GM12892 (cell line): ENCODE measurements at regions not wholly inside any gene's neighbourhood (a gene's known extent, or its start where the extent isn't known, plus 50 kb on each side); places are given as distances from the start of the nearest gene placed in this dataset.

ENCODE experiments used
- POLR2A ChIP-seq: IDR thresholded peaks from 2 replicates; pipeline ENCODE4 v1.6.1; 2011; ENCODE audit warnings: low read depth, low read length, control low read depth
- POLR2AphosphoS5 ChIP-seq: IDR thresholded peaks from 2 replicates; pipeline ENCODE4 v1.6.1; 2011; ENCODE audit warnings: low read depth, low read length, control low read depth
- TAF1 ChIP-seq: IDR thresholded peaks from 2 replicates; pipeline ENCODE4 v1.6.1; 2011; ENCODE audit warnings: low read depth, mild to moderate bottlenecking, control low read depth, low read length, borderline replicate concordance

DNA sequence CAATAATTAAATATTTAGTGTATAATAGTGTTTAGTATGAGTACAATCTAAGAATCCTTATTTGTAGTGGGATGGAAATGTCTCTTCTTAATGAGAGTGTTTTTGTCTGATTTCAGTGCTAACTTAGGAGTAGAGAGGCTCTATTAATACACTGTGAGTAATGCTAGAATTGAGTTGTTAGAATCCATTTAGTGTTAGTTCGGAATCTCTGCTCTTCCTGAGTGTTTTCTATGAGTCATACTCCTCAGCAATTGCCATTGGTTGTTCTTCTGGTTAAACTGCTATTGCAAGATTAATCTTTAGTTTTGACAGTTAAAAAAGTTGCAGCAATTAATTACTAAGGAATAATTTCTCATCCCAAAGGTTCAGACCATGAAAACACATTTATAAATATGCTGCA lies 828.6 kb upstream of the POU3F3 start:
- TF ChIP-seq POLR2A = no peak
- no peak for TF ChIP-seq POLR2AphosphoS5
- TF ChIP-seq TAF1 = no peak
